DND-41 (cell line): ENCODE measurements at regions not wholly inside any gene's neighbourhood (a gene's known extent, or its start where the extent isn't known, plus 50 kb on each side); places are given as distances from the start of the nearest gene placed in this dataset.

Experiments used
- ATAC-seq: fragments of 200-7000 bp; cut with Tn5 transposase; 3 replicates; pipeline ENCODE4 v1.9.1; 2021; ENCODE audit warnings: low read depth; ENCODE audit not compliant: insufficient read depth
- DNase-seq: peaks from one replicate; pipeline ENCODE4 v3.0.0-alpha.2; 2020
- H2AFZ ChIP-seq: 2 replicates; pipeline ENCODE4 v1.6.0; 2012; ENCODE audit warnings: low read depth, low read length
- H3K27ac ChIP-seq: 2 replicates; pipeline ENCODE4 v1.5.1; 2012; ENCODE audit warnings: low read length, inconsistent platforms
- H3K27me3 ChIP-seq: fragments of 200-600 bp; sonication (generic); 2 replicates; pipeline ENCODE4 v1.6.0; 2012; ENCODE audit warnings: low read length, mild to moderate bottlenecking, inconsistent platforms; ENCODE audit not compliant: insufficient read depth, poor library complexity
- H3K36me3 ChIP-seq: 2 replicates; pipeline ENCODE4 v1.5.1; 2012; ENCODE audit warnings: low read length, inconsistent platforms; ENCODE audit not compliant: insufficient read depth
- H3K4me1 ChIP-seq: 2 replicates; pipeline ENCODE4 v1.5.1; 2012; ENCODE audit warnings: mild to moderate bottlenecking, low read length; ENCODE audit not compliant: insufficient read depth
- H3K4me2 ChIP-seq: 2 replicates; pipeline ENCODE4 v1.6.0; 2012; ENCODE audit warnings: mild to moderate bottlenecking, moderate library complexity, low read length, inconsistent platforms; ENCODE audit not compliant: insufficient read depth
- H3K4me3 ChIP-seq, 2 experiments: fragments of 200-600 bp in 1 of 2; shearing (Covaris generic) in 1 of 2; 2 replicates each; pipeline ENCODE4 v1.5.1; 2012 to 2016; ENCODE audit warnings: inconsistent platforms in 2 of 2, low read length in 2 of 2, mild to moderate bottlenecking in 2 of 2, low read depth in 1 of 2, moderate library complexity in 1 of 2
- H3K79me2 ChIP-seq: 2 replicates; pipeline ENCODE4 v1.6.0; 2012; ENCODE audit warnings: low read length, inconsistent platforms; ENCODE audit not compliant: insufficient read depth
- H3K9ac ChIP-seq: 2 replicates; pipeline ENCODE4 v1.6.0; 2012; ENCODE audit warnings: low read depth, mild to moderate bottlenecking, inconsistent platforms, low read length, moderate library complexity
- H3K9me3 ChIP-seq: 2 replicates; pipeline ENCODE4 v1.5.1; 2012; ENCODE audit warnings: low read length, moderate library complexity, mild to moderate bottlenecking, inconsistent platforms; ENCODE audit not compliant: insufficient read depth, severe bottlenecking
- H4K20me1 ChIP-seq: 2 replicates; pipeline ENCODE4 v1.6.0; 2012; ENCODE audit warnings: low read length; ENCODE audit not compliant: insufficient read depth
- CTCF ChIP-seq: IDR thresholded peaks from 2 replicates; pipeline ENCODE4 v1.5.1; 2012; ENCODE audit warnings: borderline replicate concordance, low read length, moderate library complexity, mild to moderate bottlenecking; ENCODE audit not compliant: poor library complexity, severe bottlenecking; ENCODE audit errors: extremely low read depth
- EZH2 ChIP-seq: IDR thresholded peaks from 3 replicates; pipeline ENCODE4 v1.6.1; 2012; ENCODE audit warnings: borderline replicate concordance, low read depth, mild to moderate bottlenecking, moderate library complexity, low read length, inconsistent platforms; ENCODE audit not compliant: severe bottlenecking

GRCh38 chr3:148584438-148584837 lies 113.3 kb upstream of the AGTR1 start:
- Histone ChIP-seq H3K79me2 (no peaks in the 10 kb centered on the region), H3K27ac (no peak overlapping the region), H3K36me3 (no peaks in the 10 kb centered on the region), H3K4me3 (no peak overlapping the region), H3K27me3 (no peaks in the 10 kb centered on the region), H3K9me3 (no peaks in the 10 kb centered on the region), H4K20me1 (no peaks in the 10 kb centered on the region), H3K4me1 (no peaks in the 10 kb centered on the region), H3K4me2 (no peak overlapping the region), H3K9ac (no peak overlapping the region), H2AFZ (no peak overlapping the region)
- ATAC-seq (no peak), DNase-seq (no peak)
- TF ChIP-seq EZH2: no peak
- no peak for TF ChIP-seq CTCF

GRCh38 chr3:148585671-148586379 lies 111.9 kb upstream of the AGTR1 start:
- no peak for TF ChIP-seq CTCF
- no peak for TF ChIP-seq EZH2
- no peak overlapping the region for H2AFZ ChIP-seq
- H3K9me3 ChIP-seq: no peaks in the 10 kb centered on the region
- H3K4me1 ChIP-seq: no peaks in the 10 kb centered on the region
- DNase-seq (no peak), ATAC-seq (no peak)
- no peak overlapping the region for H3K4me2 ChIP-seq
- no peak overlapping the region for H3K27ac ChIP-seq
- no peaks in the 10 kb centered on the region for H4K20me1 ChIP-seq
- H3K79me2 ChIP-seq: no peaks in the 10 kb centered on the region
- no peaks in the 10 kb centered on the region for H3K27me3 ChIP-seq
- no peak overlapping the region for H3K9ac ChIP-seq
- no peak overlapping the region for H3K4me3 ChIP-seq
- H3K36me3 ChIP-seq: no peaks in the 10 kb centered on the region

- Histone ChIP-seq H3K79me2 (no peaks in the 10 kb centered on the region), H2AFZ (no peak overlapping the region), H3K9me3 (no peaks in the 10 kb centered on the region), H3K9ac (no peak overlapping the region), H3K4me1 (no peaks in the 10 kb centered on the region), H4K20me1 (no peaks in the 10 kb centered on the region), H3K36me3 (no peaks in the 10 kb centered on the region), H3K4me3 (no peak overlapping the region), H3K27ac (no peak overlapping the region), H3K4me2 (no peak overlapping the region), H3K27me3 (no peaks in the 10 kb centered on the region)
- no peak for DNase-seq
- ATAC-seq: no peak
- TF ChIP-seq CTCF (no peak), EZH2 (no peak)
Measured at GRCh38 chr3:148588291-148588690, 109.4 kb upstream of the AGTR1 start.

- Histone ChIP-seq H3K27ac (no peak overlapping the region), H3K79me2 (no peaks in the 10 kb centered on the region), H3K4me2 (no peak overlapping the region), H3K4me1 (no peaks in the 10 kb centered on the region), H4K20me1 (no peaks in the 10 kb centered on the region), H3K4me3 (no peak overlapping the region), H3K9ac (no peak overlapping the region), H3K36me3 (no peaks in the 10 kb centered on the region), H2AFZ (no peak overlapping the region), H3K27me3 (no peaks in the 10 kb centered on the region), H3K9me3 (no peaks in the 10 kb centered on the region)
- DNase-seq: no peak
- TF ChIP-seq CTCF (no peak), EZH2 (no peak)
- ATAC-seq: no peak
Measured at GRCh38 chr3:148591525-148591924, 106.2 kb upstream of the AGTR1 start.
